GM19240 (cell line): ENCODE measurements at regions not wholly inside any gene's neighbourhood (a gene's known extent, or its start where the extent isn't known, plus 50 kb on each side); places are given as distances from the start of the nearest gene placed in this dataset.
A peak's percentile ranks its signal among the peaks of the same experiment; 100 is the strongest.

Source experiments
- DNase-seq: peaks from one replicate; pipeline ENCODE4 v3.0.0; 2011; ENCODE audit warnings: low spot score; ENCODE audit not compliant: insufficient read length

DNA sequence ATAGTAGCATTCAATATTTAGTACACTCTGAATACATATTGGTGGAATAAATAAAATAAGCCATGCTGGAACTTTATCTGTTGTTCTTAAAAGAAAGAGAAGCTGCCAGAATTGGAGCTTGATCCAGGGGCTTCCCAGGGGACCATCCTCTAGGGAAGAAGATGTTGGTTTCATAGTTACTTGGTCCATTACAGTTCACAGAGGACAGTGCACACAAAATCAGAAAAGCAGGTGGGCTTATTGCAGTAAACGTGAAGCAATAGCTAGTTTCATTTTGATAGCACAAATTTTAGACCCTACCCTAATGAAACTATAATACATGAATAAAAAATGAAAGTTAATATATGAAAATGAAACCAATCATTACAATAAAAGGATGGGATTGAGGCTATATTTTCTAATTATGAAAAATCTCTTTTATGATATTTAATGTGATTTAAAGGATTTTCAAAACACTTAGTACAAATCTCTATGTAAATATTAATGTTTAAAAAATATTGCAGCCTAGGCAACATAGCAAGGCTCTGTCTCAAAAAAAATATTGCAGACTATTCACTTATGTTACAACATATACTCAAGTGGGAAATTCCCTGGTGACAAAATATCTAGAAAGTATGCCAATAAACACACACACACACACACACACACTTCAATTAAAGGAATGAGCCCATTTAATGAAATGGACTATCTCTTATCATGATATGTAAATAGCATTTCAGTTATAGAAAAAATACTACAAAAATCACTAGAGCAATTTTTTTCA lies 227.0 kb upstream of the MARCKS start:
- no peak for DNase-seq

DNA sequence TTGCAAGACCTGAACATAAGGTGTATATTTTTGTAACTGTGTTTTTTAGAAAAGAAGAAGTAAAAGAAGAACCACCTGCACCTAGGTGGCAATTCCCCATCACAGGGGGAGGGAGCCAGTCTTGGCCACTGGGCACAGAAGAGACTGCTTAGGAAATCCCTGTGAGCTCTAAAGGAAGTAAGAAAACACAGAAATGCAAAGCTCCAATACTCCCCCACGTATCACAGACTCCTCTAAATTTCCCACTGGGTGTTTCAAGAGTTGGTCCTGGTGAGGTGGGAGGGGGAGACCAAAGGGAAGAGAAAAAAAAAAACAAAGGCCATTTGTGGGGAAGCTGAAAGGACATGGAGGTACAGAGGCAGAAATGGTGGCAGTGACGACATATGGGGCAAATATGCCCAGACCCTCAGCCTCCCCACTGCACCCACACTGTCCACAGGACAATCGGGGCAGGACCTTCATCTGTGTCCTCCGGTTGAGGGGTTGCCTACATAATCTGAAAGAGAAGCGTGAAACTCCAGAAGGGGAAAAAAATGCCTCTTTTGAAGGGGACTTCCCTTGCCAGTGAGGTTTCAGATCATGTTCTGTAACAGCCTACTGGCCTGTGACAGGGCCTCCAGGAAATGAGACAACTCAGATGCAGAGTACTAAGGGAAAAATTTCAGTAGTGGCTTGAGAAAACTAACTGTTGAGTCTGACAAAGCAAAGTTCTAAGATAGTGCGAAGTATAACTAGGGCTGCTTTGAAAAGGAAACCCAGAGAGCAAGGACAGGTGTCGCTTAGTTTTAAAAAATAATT lies 226.2 kb upstream of the MARCKS start:
- DNase-seq = no peak

DNA sequence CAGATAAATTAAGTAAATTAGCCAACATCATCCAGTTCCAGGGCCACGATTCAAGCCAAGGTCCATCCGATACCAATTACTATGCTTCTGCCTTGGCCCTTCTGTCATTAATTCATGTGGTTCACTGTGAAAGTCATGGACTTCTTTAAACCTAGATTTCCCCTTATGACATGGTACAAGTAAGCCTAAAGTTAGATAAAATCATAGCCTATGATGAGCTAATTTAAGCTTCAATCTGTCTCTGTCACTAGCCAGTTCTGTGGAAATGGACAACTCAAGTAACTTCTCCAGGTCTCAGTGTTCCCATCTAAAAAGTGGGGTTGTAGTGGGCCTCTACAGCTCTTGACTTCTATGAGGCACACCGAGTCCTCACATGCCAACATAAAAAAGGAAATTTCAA lies 225.5 kb upstream of the MARCKS start:
- no peak for DNase-seq

DNA sequence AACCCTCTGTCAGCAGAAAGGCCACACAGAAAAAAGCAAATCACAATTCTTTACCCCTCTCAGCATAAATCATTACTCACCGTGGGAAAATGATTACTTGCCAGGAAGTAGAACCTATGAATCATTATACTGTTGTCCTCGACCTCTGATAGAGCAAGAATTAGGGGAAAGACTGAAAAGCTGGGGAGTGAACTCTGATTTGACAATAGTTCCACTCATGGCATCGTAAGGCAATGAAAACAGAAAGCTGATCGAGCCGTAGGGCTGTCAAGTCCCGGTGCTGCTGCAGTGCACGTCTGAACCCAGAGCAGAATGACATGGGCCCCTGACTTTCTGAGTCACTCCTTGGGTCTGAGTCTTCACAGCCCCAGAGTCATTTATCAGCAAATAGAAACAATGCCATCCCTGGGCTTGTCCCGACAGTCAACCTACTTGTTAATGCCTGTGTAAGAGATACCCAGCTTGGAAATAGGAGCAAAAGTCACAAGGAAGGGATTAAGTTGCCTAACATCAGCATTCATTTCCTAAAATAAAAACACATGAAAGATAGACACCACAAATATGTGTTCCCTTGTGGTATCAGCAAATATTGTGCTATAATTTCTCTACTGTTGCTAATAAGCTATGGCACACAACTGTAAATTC lies 224.8 kb upstream of the MARCKS start:
- DNase-seq = no peak

DNA sequence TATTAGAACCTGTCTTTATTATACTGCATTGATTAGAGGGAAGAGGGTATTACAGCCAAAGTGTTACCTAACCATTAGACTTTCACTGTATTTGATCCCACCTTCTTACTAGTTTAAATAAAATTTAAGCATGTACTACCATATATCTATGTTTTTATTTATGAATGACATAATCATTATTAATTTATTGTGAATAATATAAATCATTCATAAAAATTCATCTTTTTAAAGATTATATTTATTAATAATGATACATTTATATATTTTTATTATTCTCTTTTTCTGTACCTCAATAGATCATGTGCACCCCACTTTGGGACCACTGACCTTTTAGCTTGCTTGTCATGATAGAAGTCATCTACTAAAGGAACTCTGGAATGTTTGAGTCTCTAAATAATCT lies 223.5 kb upstream of the MARCKS start:
- no peak for DNase-seq

DNA sequence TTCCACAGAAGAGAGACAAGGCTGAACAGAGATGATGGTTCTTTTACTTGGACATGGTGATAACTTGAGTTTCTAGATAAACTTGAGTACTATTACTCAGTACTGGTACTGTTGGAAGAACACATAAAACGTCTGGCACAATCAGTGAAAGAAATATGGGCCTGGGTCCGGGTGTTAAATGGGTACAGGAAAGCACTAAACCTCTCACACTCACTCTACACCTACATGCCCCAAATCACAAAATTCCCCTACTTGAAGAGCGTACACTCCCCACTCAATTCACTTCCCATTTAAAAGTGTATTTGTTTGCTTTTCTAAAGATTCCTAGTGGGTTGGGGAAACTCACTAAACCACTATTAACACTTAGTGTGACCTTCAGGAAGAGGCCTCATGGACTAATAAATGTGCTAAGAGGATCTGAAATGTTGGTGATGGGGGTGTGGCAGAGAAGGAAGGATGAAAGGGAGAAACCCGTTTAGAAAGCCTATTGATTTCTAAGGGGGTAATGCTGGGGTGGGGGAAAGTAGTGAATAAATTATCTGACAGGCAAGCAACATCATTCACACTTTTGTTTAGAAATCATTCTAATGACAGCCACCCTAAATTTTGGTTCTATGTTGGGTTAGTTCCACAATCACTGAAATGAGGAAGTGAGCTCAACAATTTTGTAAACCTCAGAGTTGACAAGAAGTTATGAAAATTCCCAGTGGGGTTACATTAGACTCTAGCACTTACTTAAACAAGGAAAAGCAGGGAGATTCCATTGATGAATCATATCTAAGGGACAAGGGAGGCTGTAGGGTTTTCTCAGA lies 222.6 kb upstream of the MARCKS start:
- no peak for DNase-seq

DNA sequence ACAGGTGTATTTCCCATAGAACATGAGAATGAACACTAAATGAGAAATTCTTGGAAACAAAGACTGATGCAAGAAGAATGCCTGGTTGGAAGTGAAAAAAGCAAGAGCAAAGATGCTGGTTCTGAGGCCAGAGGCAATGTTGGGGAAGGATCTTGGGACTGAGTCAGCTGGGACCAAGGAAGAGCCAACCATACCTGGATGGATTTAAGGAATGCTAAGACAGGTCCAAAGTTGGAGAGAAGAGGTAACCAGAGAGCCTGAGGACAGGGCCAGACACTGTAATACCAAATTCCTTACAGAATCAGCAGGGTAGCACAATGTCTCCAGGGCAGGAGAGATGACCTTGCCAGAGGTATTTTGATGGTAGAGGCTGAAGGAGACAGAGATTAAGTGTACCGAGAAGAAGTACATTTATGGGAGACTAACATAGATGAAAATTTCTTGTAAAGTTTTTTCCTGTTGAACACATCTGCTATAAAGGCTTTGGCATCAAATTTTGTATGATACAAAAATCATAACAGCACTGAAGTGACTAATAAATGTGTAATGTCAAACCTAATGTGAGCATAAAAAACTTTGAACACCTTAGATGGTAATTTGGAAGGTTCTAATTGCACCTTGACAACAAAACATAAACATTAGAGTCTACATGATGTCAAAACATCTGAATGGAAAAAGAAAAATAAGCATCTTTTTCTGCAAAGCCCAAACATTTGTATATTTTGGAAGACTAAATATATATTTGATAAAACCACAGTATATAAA lies 221.7 kb upstream of the MARCKS start:
- DNase-seq = no peak

DNA sequence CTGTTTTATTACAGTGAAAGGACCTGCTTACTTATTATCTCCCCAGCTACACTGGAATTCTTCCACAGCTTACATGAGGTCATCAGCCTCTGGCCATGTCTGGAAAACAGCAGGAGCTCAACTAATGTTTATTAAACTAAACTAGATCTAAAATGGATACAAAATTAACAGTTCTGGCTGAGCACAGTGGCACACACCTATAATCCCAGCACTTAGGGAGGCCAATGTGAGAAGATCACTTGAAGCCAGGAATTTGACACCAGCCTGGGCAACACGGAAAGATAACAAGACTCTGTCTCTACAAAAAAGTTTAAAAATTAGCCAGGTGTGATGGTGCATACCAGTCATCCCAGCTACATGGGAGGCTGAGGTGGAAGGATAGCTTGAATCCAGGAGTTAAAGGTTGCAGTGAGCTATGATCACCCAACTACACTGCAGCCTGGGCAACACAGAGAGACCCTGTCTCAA lies 220.8 kb upstream of the MARCKS start:
- no peak for DNase-seq

DNA sequence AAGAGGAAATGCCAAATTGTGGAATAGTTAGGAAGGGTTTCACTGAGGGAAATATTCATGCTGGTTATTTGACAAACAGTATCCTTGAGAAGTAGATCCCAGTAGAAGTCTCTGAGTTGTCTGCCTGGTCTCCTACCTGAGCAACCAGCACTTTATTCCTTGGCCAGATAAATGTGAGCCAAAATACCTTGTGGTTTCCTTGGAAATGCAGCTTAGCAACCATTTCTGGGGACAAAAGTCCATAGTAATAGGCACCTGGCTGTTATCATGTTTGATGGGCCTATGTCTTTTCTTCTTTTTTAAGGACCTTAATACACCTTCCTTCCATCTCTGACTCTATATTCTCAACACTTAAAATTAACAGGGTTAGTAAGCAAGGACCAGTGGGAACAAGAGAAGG lies 217.1 kb upstream of the MARCKS start:
- no peak for DNase-seq

DNA sequence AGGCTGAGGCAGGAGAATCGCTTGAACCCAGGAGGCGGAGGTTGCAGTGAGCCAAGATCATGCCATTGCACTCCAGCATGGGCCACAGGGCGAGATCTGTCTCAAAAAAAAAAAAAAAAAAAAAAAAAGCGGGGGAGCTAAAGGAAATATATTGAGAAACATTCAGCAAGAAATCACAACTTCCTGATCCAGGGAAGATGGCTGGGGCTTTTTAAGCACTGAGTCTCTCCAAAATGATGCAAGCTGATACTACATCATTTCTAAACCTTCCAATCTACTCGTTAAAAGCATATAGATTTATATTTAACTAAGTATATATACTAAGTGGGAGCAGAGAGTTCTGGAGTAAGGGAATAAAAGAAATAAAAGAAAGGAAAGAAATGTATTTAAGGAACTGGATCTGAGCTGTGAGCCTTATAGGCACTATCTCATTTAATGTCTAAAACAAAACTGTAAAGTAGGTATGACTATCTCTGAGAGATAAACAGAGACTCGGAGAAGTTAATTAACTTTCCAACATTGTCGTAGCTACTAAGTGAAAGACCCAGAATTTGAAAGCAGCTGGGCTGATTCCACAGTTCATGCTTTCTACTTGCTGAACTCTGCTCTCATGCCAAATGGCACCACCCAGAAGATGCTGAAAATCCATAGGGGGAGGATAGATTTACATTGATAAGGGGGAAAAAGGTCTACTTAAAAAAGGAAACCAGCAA lies 215.0 kb upstream of the MARCKS start:
- DNase-seq = no peak

DNA sequence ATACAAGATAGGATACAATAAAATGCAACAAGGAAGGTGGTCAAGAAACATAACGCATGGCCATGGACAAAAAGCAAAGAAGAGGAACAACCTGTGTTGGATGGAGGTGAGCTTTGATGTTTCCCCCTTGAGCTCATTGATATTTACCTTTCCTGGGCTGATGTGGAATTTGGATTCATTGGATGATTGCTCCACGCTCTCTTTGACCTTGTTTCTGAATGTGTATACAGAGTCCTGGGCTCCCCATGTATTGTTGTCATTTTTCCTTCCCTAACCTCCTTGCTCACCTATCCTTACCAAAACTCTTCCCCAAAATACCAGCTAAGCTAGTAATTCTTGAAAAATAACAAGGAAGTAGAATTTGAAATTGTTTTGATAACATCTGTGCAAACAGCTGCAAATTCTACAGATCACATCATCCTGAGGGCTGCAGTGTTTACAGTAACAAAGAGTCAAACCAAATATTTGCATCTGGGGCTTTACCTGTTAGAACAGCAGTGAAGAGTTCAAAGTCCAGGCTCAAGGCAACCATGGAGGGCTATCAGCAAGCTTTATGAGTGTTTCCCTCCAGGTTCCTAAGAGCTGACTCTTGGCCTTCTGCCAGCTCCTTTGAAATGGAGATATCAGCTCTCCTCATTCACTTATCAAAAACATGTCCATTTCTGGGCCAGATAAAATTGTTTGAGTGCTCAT lies 214.3 kb upstream of the MARCKS start:
- peak; percentile 22 for DNase-seq

DNA sequence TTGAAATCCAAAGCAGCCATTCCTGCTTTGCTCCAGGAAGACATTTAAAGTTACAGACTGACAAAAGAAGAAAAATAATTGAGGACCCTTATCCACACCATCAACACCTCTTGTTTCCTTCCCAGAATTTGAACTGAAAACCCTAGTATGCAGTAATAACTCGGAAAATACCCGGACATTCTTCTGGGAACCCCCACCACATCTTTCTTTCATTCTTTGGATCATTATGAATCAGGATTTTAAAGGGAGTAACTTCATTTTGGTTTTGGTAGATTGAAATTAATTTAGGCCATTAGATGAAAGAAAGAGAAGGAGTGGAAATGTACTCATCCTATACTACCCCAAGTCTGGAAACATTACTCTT lies 213.8 kb upstream of the MARCKS start:
- DNase-seq = no peak

DNA sequence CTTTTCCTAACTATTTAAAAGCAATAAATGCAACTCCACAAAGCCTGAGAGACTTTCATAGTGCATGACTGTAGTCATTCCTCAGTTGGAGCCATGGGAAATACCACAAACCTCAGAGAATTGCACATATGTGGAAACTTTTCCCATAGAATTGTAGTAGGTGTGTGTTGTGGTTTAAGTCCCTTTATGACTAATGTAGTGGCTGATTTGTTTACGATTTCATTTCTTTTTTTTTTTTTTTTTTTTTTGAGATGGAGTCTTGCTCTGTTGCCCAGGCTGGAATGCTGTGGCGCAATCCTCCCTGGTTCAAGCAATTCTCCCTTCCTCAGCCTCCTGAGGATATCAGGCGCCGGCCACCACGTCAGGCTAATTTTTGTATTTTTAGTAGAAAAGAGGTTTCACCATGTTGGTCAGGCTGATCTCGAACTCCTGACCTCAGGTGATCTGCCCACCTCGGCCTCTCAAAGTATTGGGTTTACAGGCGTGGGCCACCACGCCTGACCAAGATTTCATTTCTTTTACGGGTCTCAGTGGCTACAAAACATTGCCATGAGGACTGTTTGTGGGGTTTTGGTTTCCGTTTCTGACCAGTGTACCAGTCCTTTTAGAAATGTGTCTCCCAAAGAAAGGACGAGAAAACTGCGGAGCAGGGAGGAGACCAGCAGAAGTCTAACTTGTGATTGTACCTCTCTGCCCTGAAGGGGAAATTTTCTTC lies 212.1 kb upstream of the MARCKS start:
- no peak for DNase-seq

DNA sequence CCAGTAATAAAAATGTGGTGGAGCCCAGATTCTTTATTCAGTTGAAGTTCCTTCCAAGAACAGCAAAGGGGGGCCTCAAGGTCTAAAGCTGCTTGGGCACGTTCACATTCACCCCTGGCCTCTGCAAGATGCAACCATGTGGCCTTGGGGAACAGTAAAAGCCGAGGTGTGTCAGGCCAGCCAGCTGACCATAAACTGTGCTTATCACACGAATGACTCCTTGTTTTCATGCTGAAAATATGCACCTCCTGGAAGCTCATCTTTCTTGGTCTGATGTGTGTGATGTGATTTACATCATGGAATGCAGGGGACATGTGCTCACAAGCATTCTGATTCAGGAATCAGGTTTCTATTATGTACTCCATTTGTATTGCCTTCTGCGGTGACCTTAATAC lies 211.6 kb upstream of the MARCKS start:
- no peak for DNase-seq

DNA sequence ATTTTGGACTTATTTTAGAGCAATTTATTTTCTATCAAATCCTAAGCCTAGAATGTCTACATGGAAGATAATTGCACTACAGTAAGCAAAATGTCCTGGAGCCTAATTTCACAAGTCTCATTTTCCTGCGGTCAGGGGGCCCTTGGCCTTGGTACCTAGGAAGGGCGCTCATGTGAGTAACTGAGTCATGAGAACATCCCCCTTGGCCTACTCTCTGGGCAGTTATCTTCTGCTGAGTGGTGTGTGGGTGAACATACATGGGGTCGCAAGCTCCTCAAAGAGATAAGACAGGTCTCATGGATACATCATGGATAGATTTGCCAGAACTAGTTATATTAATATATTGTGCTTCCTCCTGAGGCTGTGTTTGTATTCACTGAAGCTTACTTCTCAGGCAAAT lies 211.2 kb upstream of the MARCKS start:
- no peak for DNase-seq

DNA sequence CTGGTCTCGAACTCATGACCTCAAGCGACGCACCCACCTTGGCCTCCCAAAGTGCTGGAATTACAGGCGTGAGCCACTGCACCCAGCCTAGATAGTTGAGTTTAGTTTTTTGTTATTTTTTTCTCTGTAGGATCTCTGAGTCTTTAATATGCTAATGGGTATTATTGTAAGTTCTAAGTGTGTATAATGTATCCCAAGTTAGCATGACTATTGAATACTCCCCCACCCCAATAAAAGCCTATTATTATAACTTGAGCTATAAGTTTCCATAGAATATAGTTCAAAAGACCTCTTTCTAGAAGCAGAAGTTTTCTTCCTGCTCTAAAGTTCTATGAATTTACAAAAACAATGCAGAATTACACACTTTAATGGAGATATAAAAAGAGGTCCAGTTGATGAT lies 210.4 kb upstream of the MARCKS start:
- DNase-seq = no peak

DNA sequence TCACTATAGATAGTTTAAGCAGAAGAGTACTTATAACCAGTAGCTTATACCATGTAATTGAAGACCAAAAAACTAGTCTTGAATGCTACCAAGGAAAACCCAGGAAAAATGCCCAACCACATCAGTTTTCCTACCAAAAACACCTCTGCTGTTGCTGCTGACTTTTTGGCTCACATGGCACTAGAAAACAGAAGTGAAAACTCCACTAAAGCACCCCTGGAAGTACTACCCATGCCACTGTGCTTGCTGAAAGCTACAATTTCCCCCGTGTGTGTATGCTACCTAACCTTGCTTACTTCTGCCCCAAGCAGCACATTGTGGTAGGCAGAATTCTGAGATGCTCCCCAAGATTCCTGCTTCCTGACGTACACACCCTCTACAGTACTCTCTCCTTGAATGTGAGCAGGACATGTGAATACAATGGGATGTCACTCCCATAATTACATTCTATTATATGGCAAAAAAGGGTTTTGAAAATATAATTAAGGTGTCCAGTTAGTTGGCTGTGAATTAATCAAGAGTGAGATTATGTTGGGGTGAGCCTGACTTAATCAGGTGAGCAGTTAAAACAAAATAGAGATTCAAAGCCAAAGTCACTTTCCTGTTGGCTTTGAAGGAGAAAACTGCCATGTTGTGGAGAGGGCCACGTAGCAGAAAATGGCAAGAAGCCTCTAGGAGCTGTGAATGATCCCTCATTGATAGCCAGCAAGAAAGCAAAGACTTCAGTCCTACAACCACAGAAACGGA lies 209.8 kb upstream of the MARCKS start:
- no peak for DNase-seq

DNA sequence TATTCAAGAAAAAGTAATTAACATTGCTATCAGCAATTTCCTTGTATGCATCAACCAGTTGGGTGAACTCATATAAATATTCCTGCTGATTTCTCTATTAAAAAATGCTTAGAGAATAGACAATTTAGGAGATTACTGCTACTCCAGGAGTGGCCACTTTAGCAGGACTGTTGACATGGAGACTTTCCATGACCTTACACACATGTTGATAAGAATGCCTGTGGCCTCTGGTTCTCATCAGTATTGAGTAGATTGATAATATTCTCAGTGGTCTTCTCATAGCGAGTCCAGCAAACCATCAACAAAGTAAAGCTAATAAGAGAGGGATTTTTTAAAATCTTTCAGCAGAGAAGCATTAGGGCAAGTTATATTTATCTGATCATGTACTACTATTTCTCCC lies 208.4 kb upstream of the MARCKS start:
- no peak for DNase-seq
